ENCODE measurements at regions not wholly inside any gene's neighbourhood (a gene's known extent, or its start where the extent isn't known, plus 50 kb on each side); places are given as distances from the start of the nearest gene placed in this dataset.
A peak's percentile ranks its signal among the peaks of the same experiment; 100 is the strongest.

- DNase-seq (ENCODE audit: low spot score): no peak
Measured at GRCh38 chr14:29278301-29279263, 512.0 kb downstream of the FOXG1 start.

GRCh38 chr14:29282169-29282568 lies 515.6 kb downstream of the FOXG1 start:
- DNase-seq (ENCODE audit: low spot score): no peak

DNA sequence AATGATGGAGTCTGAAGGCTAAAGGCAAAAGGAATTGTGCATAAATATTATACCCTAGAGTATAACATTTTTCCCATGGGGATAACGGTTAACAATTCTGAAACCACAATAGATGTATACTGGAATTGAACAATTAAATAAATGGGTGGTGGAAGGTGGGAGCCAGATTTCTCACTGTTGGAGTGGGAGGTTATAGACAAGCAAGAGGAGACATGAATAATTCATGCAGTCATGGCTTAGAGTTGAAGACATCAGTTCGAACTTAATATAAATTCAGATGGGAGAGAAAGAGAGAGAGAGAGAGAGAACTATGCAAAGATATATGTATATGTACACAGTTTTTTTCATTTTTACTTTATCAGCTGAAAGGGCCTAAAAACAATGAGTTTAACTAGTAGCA lies 523.9 kb downstream of the FOXG1 start:
- no peak for DNase-seq (ENCODE audit: low spot score)

- DNase-seq (ENCODE audit: low spot score): no peak
Measured at GRCh38 chr14:29299372-29299771, 532.8 kb downstream of the FOXG1 start.

DNA sequence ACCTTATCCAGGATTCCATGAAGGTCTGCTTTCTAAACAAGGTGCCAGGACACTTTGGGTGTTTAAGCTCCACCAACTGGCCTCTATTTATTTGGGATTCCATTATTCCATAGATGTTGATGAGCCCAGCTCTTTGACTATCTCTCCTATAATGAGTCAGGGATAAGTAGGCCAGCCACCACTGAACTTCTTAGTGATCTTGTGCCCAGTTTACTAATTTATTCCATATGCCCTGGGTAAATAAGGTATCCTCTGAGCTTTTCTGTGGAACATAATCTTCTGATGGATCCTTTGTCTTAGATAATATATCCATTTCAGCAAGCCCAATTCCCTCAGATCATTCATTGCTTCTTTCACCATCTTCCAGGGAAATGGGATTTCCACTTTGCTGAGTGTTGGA lies 535.0 kb downstream of the FOXG1 start:
- DNase-seq (ENCODE audit: low spot score): no peak

GRCh38 chr14:29310210-29310609 lies 543.6 kb downstream of the FOXG1 start:
- no peak for DNase-seq (ENCODE audit: low spot score)

GRCh38 chr14:29310757-29311156 lies 544.2 kb downstream of the FOXG1 start:
- DNase-seq (ENCODE audit: low spot score): no peak

GRCh38 chr14:29311983-29312382 lies 545.4 kb downstream of the FOXG1 start:
- DNase-seq (ENCODE audit: low spot score): no peak

DNA sequence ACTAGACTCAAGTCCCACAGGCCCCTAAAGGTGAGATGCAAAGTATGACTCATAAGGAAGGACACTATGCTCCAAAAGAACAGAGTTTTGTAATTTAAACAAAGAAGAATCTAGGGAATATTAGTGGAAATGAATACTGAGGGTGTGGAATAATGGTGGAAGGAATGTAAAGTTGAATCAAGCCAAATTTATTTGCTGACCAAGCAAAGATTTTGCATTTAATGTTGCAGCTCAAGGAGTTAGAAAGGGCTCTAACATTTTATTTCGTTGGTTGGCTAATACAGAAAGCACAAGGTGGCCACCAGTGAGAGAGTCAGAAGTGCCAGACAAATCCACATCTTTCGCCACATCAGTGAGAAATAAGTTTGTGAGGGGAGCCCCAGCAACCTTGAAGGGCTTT lies 550.3 kb downstream of the FOXG1 start:
- no peak for DNase-seq (ENCODE audit: low spot score)

DNA sequence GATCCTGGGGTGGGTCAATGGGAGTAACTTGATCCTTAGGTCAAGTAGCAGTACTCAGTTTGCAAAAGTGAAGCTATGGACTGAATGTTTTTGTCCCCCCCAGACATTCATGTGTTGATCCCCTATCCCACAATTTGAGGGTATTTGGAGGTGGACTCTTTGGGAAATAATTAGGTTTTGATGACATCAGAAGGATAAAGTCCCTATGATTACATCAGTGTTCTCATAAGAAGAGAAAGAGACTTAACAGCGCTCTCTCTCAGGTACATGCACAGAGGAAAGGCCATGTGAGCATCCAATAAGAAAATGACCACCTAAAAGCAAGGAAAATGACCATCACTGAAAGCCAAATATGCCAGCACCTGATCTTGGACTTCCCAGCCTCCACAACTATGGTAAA lies 550.8 kb downstream of the FOXG1 start:
- no peak for DNase-seq (ENCODE audit: low spot score)

GRCh38 chr14:29320286-29320685 lies 553.7 kb downstream of the FOXG1 start:
- no peak for DNase-seq (ENCODE audit: low spot score)

DNA sequence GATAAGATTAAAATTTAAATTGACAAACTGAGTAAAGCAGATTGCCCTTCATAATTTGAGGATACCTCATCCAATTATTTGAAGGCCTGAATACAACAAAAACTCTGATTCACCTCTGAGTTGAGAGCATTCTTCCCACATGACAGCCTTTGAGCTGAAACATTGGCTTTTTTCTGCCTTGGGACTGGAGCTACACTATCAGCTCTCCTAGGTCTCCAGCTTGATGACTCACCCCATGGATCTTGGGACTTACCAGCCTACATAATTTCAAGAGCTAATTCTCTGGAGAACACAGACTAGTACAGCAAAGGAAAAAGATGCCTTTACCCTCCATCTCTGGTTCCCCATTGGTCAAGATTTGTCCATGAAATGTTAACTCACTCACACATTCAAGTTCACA lies 555.1 kb downstream of the FOXG1 start:
- no peak for DNase-seq (ENCODE audit: low spot score)

DNA sequence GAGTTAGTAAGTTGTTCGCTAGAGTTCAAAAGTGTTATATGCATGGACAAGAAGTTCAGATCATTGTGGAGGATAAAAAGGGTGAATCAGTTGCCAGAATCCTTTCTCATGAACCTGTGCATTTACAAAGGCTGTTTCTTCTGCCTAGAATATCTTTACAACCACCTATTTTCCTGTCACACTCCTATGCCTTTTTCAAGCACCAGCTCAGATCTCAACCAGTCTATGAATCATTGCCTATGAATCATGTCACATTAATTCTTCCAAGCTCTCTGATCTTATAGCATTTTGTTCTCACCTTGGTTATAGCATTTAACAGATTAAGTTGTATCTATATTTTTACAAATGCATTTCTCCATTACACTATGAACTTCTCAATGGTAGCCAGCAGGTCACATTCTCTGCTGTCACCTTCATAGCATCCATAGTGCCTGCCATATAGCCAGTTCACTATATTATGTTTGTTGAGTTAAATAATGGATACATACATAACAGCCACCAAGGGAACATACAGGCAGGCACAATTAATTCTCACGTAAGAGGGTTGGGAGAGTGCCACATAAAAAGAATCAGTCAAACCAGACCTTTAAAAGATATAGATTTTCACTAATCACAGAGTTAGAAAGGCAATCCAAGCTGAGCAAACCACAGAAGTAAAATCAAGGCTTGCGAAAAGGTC lies 573.0 kb downstream of the FOXG1 start:
- DNase-seq (ENCODE audit: low spot score): peak; percentile 5

DNA sequence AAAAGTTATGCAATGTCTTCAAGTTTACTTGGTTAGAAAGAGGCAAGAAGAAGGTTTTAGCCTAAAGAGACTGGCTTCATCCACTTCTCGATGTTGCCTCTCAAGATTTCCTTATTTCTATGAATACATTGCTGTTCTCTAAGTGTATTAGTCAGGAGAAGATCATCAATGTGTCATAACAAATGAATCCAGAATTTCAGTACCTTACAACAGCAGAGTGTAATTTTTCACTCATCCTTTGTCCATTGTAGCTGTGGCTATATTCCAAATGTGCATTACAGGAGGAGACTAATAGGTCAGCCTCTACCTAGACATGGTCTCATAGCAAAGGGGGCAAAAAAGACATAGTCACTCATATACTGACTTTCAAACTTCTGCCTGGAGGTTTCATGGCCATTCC lies 579.1 kb downstream of the PRKD1 start:
- no peak for DNase-seq (ENCODE audit: low spot score)

DNA sequence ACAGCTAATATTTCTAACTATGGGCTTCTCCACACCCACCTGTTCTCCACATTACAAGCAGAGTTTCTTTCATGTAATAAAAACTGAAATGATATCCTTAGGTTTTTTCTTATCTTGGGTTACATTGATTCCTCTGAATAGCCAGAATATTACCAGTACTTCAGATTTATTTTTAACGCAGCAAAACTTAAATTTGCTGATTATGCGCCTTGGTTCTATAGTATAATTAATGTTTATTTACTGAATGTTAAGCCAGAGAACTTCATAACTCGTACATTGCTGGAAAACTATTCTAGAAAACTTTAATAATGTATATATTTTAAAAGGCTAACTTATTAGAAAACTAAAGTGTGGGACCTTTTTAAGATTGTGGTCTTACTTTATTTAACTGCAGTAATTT lies 577.2 kb downstream of the PRKD1 start:
- no peak for DNase-seq (ENCODE audit: low spot score)

- DNase-seq (ENCODE audit: low spot score): no peak
Measured at GRCh38 chr14:29351996-29352705, 575.5 kb downstream of the PRKD1 start.

DNA sequence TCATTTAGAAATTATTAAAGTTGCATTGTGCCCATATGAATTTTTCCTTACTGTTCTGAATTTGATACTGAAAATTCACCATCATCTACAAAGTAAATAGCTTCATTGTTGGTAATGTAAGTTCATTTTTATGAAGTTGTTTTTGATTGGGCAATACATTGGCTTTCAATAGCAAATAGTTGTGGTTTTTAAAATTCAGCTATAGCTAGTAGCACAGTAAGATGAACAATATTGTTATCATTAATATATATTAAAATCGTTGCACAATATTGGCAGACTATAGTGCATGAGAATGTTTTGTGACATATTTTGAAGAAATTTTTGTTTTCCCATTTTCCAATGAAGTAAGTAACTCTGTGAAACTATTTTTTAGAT lies 575.0 kb downstream of the PRKD1 start:
- DNase-seq (ENCODE audit: low spot score): no peak

DNA sequence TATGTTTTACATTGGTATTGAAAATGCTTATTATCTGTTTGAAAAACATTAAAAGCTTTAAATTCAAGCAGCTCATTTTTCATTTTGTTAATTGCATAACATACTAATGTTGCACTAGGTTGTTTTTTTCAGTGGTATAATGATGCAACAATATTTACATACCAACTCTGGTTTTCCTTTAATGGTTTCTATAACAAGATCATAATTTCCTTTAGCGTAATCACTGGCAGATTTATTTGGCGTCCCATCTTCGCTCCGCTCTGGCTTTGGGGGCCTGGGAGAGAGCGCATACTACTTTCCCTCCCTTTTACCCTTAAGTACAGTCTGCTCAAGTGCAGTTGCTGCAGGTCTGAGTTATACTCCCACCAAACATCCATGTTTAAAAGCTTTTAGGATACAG lies 574.1 kb downstream of the PRKD1 start:
- no peak for DNase-seq (ENCODE audit: low spot score)

DNA sequence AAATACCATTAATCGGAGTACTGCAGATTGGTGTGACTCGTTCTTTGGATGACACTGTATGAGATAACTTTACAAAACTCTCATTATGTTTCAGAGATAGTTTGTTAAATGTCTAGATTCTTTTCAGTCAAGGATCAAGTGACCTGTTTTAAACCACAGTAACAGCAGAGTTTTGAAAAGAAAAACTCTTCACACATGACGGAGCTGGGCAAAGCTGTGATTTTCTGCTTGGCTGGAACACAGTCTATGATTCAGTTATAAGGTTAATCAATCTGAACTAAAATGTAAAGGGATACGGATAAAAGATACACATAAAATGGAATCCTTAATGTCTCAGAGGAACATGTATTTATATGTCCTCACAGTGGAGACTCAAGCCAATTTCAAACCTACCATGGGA lies 573.2 kb downstream of the PRKD1 start:
- DNase-seq (ENCODE audit: low spot score): no peak

DNA sequence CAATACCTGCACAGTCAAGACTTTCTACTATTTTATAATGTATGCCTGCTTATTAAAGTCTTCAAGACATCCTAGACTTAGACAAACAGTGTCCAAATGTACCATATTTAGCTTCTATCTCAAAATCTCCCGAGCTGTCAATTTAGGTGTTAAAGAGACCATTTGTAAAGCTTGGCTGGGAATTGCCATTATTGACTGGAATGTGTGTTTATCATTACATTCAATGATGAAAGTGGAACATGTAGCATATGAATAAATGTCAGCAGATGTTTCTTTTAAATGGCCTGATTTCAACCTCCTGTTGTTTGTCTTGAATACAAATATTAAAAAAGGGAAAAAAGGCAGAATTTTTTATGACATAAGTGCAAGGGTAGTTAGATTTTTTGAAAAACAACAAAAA lies 572.3 kb downstream of the PRKD1 start:
- no peak for DNase-seq (ENCODE audit: low spot score)

GRCh38 chr14:29355846-29356245 lies 571.8 kb downstream of the PRKD1 start:
- DNase-seq (ENCODE audit: low spot score): no peak

DNA sequence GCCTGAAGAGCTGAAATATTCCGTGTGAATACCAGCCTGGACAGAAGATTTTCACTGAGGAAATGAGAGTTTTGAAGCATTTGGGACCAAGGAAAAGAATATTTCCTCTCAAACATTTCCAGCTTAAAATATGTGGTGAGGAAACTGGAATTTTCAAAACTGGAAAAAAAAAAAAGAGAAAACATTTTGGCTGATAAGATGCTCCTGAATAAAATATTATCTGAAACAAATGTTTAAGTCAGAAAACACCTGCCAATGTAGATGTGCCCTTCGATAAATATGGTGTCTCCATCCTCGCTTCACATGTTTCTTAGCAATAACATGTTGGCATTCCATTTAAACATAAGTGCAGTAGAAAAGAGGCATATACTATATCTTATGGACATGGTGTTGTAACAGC lies 567.0 kb downstream of the PRKD1 start:
- no peak for DNase-seq (ENCODE audit: low spot score)

- DNase-seq (ENCODE audit: low spot score): peak; percentile 0
Measured at GRCh38 chr14:29370024-29370423, 557.6 kb downstream of the PRKD1 start.
